Caco-2 (cell line): ENCODE measurements at regions not wholly inside any gene's neighbourhood (a gene's known extent, or its start where the extent isn't known, plus 50 kb on each side); places are given as distances from the start of the nearest gene placed in this dataset.
A peak's percentile ranks its signal among the peaks of the same experiment; 100 is the strongest.

ENCODE experiments used
- BruUV-seq: library from RNA; stranded (reverse); fragments of 400-500 nt; replicated peaks from 2 replicates; lab custom pipeline; 2021; lab: Mats Ljungman, UMichigan
- CTCF ChIA-PET: fragments of 300-600 bp; sonication (Branson Sonifier 250); formaldehyde crosslinking; loops from one replicate; lab custom pipeline; 2022; ENCODE audit warnings: antibody characterized with exemption; lab: Charles Lee
- POLR2A ChIA-PET: fragments of 300-600 bp; sonication (Branson Sonifier 250); formaldehyde crosslinking; loops from one replicate; lab custom pipeline; 2022; ENCODE audit warnings: antibody characterized with exemption; lab: Charles Lee
- DNase-seq, 2 experiments: peaks; one replicate each; pipeline versions ENCODE4 v3.0.0 to v3.0.0-alpha.2; 2020 to 2022
- H3K27me3 ChIP-seq: replicated peaks from 2 replicates; pipeline ENCODE4 v1.6.0; 2011; ENCODE audit warnings: low read length; ENCODE audit not compliant: control insufficient read depth, insufficient read depth
- H3K36me3 ChIP-seq: 2 replicates; pipeline ENCODE4 v1.5.1; 2011; ENCODE audit warnings: low read length; ENCODE audit not compliant: control insufficient read depth, insufficient read depth
- H3K4me1 ChIP-seq: fragments of 250-450 bp; sonication (Bioruptor Pico); 2 replicates; pipeline ENCODE4 v1.5.1; 2020; ENCODE audit warnings: mild to moderate bottlenecking
- H3K4me3 ChIP-seq: 2 replicates; pipeline ENCODE4 v1.5.1; 2011; ENCODE audit warnings: low read depth, mild to moderate bottlenecking, control low read depth, low read length
- H3K9me3 ChIP-seq: fragments of 250-450 bp; sonication (Bioruptor Pico); 2 replicates; pipeline ENCODE4 v1.5.1; 2020; ENCODE audit warnings: mild to moderate bottlenecking, moderate library complexity
- H3K27ac Mint-ChIP-seq: one replicate; pipeline ENCODE4 v1.8.0; 2022; ENCODE audit warnings: mixed read lengths; ENCODE audit not compliant: unreplicated experiment
- H3K27me3 Mint-ChIP-seq: one replicate; pipeline ENCODE4 v1.8.0; 2022; ENCODE audit warnings: mixed read lengths; ENCODE audit not compliant: insufficient read depth, unreplicated experiment
- H3K36me3 Mint-ChIP-seq: one replicate; pipeline ENCODE4 v1.8.0; 2022; ENCODE audit warnings: mild to moderate bottlenecking, mixed read lengths; ENCODE audit not compliant: insufficient read depth, unreplicated experiment
- H3K4me1 Mint-ChIP-seq: one replicate; pipeline ENCODE4 v1.8.0; 2022; ENCODE audit warnings: low read depth, mixed read lengths; ENCODE audit not compliant: unreplicated experiment
- H3K4me3 Mint-ChIP-seq: one replicate; pipeline ENCODE4 v1.8.0; 2022; ENCODE audit warnings: mild to moderate bottlenecking, moderate library complexity, mixed read lengths; ENCODE audit not compliant: unreplicated experiment
- H3K9me3 Mint-ChIP-seq: one replicate; pipeline ENCODE4 v1.8.0; 2022; ENCODE audit warnings: mixed read lengths; ENCODE audit not compliant: unreplicated experiment
- CTCF ChIP-seq, 2 experiments: fragments of 200-600 bp in 1 of 2; IDR thresholded peaks; 1 replicate in 1 of 2; 2 replicates in 1 of 2; pipeline versions ENCODE4 v1.5.1 to v1.8.0; 2011 to 2022; ENCODE audit warnings: antibody characterized with exemption in 1 of 2, control low read depth in 1 of 2, inconsistent platforms in 1 of 2, low read depth in 1 of 2, low read length in 1 of 2, mild to moderate bottlenecking in 1 of 2, moderate library complexity in 1 of 2; ENCODE audit not compliant: insufficient read depth in 1 of 2, severe bottlenecking in 1 of 2, unreplicated experiment in 1 of 2
- intact Hi-C: fragments of 100-400 bp; cut with micrococcal nuclease; formaldehyde crosslinking; loops from one replicate; pipeline ENCODE4 v1.10.0; 2022; ENCODE audit not compliant: unreplicated experiment

GRCh38 chrX:13200398-13200797 is 119.5 kb downstream of the ATXN3L start:
- H3K27ac Mint-ChIP-seq = no peak overlapping the region
- POLR2A ChIA-PET = no interaction called here
- Histone ChIP-seq H3K4me3 (no peak overlapping the region), H3K4me1 (peaks cover 4% of the 10 kb centered on the region; the same call in 1 of the 2 replicates), H3K9me3 (no peaks in the 10 kb centered on the region), H3K27me3 (no peaks in the 10 kb centered on the region), H3K36me3 (no peaks in the 10 kb centered on the region)
- no TSS peak for BruUV-seq
- DNase-seq = no peak
- TF ChIP-seq CTCF (IDR thresholded peaks at IDR 0.05; ENCODE audit: insufficient read depth in 1 of 2, low read depth in 1 of 2, low read length in 1 of 2, severe bottlenecking in 1 of 2, unreplicated experiment in 1 of 2) = no peak
- H3K4me1 Mint-ChIP-seq = no peaks in the 10 kb centered on the region
- no peak overlapping the region for H3K4me3 Mint-ChIP-seq
- CTCF ChIA-PET = no interaction called here
- H3K9me3 Mint-ChIP-seq = no peaks in the 10 kb centered on the region
- no peaks in the 10 kb centered on the region for H3K27me3 Mint-ChIP-seq
- H3K36me3 Mint-ChIP-seq = no peaks in the 10 kb centered on the region
- intact Hi-C loops = no loop called here

DNA sequence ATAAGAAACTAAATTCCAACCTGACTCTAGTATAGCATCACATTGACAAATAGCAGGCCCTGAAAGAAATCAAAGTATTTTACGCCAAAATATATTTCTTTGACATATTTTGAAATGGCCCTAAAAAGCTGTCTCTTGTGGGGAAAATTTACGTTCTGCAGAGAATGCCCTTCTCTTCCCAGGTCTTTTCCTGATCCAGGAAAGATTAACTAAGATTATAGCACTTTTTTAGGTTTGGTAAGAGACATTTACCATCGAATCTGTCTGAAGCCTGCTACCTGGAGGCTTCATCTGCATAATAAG is 121.1 kb downstream of the ATXN3L start:
- Histone ChIP-seq H3K36me3 (no peaks in the 10 kb centered on the region), H3K9me3 (no peaks in the 10 kb centered on the region), H3K4me3 (no peak overlapping the region), H3K4me1 (peaks cover 4% of the 10 kb centered on the region; the same call in 1 of the 2 replicates), H3K27me3 (no peaks in the 10 kb centered on the region)
- POLR2A ChIA-PET = no interaction called here
- Mint-ChIP-seq H3K9me3 (no peaks in the 10 kb centered on the region), H3K27me3 (no peaks in the 10 kb centered on the region), H3K27ac (no peak overlapping the region), H3K4me1 (no peaks in the 10 kb centered on the region), H3K36me3 (no peaks in the 10 kb centered on the region), H3K4me3 (no peak overlapping the region)
- intact Hi-C loops = no loop called here
- CTCF ChIA-PET = no interaction called here
- no peak for TF ChIP-seq CTCF (IDR thresholded peaks at IDR 0.05; ENCODE audit: insufficient read depth in 1 of 2, low read depth in 1 of 2, low read length in 1 of 2, severe bottlenecking in 1 of 2, unreplicated experiment in 1 of 2)
- BruUV-seq = no TSS peak
- no peak for DNase-seq

DNA sequence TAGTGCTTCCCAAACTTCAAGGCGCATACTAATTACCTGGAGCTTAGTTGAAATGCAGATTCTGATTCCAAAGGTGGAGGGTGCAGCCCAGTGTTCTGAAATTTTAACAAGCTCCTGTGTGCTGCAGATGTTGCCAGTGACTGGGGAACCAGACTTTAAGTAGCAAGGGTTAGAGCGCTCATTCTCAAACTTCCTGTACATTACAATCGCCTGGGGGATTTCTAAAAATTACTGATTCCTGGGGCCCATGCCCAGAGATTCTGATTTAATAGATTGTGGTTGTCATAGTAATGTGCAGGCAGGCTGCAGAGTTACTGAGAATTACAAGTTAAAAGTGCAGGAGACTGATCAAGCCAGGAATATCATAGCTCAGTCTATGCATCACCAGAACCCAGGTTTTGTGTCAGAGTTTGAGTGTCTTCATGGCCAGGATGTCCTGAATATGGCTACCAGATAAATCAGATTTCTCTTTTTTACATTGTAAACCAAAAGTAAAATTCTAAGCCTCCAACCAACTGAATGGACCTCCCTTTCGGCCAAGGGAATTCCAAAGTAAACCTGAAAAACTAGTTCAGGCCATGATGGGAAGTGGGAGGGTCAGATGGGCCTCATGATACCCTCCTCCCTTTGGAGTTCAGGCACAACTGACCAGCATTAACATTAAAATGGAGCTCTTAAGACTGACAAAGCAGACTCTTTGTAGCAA is 121.6 kb downstream of the ATXN3L start:
- H3K27me3 ChIP-seq = no peaks in the 10 kb centered on the region
- no peaks in the 10 kb centered on the region for H3K9me3 Mint-ChIP-seq
- H3K36me3 ChIP-seq = no peaks in the 10 kb centered on the region
- no peaks in the 10 kb centered on the region for H3K36me3 Mint-ChIP-seq
- H3K4me3 ChIP-seq = no peak overlapping the region
- intact Hi-C loops = no loop called here
- H3K4me3 Mint-ChIP-seq = no peak overlapping the region
- POLR2A ChIA-PET = no interaction called here
- H3K27me3 Mint-ChIP-seq = no peaks in the 10 kb centered on the region
- peaks cover 4% of the 10 kb centered on the region; the same call in 1 of the 2 replicates for H3K4me1 ChIP-seq
- BruUV-seq = no TSS peak
- CTCF ChIA-PET = no interaction called here
- no peak overlapping the region for H3K27ac Mint-ChIP-seq
- H3K9me3 ChIP-seq = no peaks in the 10 kb centered on the region
- no peak for TF ChIP-seq CTCF (IDR thresholded peaks at IDR 0.05; ENCODE audit: insufficient read depth in 1 of 2, low read depth in 1 of 2, low read length in 1 of 2, severe bottlenecking in 1 of 2, unreplicated experiment in 1 of 2)
- no peaks in the 10 kb centered on the region for H3K4me1 Mint-ChIP-seq
- DNase-seq = peak; percentile 20 to 35
